PFSK-1 (cell line): ENCODE measurements at regions not wholly inside any gene's neighbourhood (a gene's known extent, or its start where the extent isn't known, plus 50 kb on each side); places are given as distances from the start of the nearest gene placed in this dataset.

Source experiments
- FOXP2 ChIP-seq: optimal IDR thresholded peaks from 2 replicates; pipeline ENCODE3; 2011; ENCODE audit warnings: borderline replicate concordance, control low read depth, inconsistent platforms; ENCODE audit not compliant: insufficient read depth; ENCODE audit errors: extremely low read length, extremely low read depth
- POLR2AphosphoS5 ChIP-seq: IDR thresholded peaks from 2 replicates; pipeline ENCODE4 v1.6.1; 2012; ENCODE audit warnings: low read depth, mild to moderate bottlenecking, control low read depth, low read length, moderate library complexity
- REST ChIP-seq, 2 experiments: IDR thresholded peaks; 2 replicates each; pipeline versions ENCODE4 v1.6.1 to v1.8.0; 2011 to 2012; ENCODE audit warnings: low read depth in 2 of 2, low read length in 2 of 2, control low read depth in 1 of 2, inconsistent platforms in 1 of 2, mild to moderate bottlenecking in 1 of 2, moderate library complexity in 1 of 2; ENCODE audit not compliant: insufficient read depth in 1 of 2
- SIN3A ChIP-seq: IDR thresholded peaks from 2 replicates; pipeline ENCODE4 v1.6.1; 2012; ENCODE audit warnings: mild to moderate bottlenecking, low read length, moderate library complexity, borderline replicate concordance; ENCODE audit not compliant: insufficient read depth
- TAF1 ChIP-seq: IDR thresholded peaks from 2 replicates; pipeline ENCODE4 v1.6.1; 2012; ENCODE audit warnings: low read length, control low read depth, borderline replicate concordance; ENCODE audit not compliant: insufficient read depth

DNA sequence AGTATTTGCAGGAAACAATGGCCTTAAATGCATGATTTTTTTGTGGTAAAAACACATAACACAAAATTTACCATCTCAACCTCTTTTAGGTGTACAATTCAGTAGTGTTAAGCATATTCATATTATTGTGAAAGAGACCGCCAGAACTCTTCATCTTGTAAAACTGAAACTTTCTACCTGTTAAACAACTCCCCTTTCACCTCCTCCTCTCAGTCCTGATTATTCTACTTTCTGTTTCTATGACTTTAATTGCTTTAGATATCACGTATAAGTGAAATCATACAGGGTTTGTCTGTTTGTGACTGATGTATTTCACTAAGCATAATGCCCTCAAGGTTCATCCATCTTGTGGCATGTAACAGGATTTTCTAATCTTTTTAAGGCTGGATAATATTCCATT is 353.4 kb downstream of the ADAMTS20 start:
- TF ChIP-seq TAF1, result no peak
- TF ChIP-seq POLR2AphosphoS5, result no peak
- no peak for TF ChIP-seq SIN3A
- TF ChIP-seq FOXP2, result no peak
- no peak for TF ChIP-seq REST (IDR thresholded peaks at IDR 0.05; ENCODE audit: insufficient read depth in 1 of 2, low read depth in 2 of 2, low read length in 2 of 2)

GRCh38 chr12:43196268-43196907 is 355.6 kb downstream of the ADAMTS20 start:
- TF ChIP-seq REST (IDR thresholded peaks at IDR 0.05; ENCODE audit: insufficient read depth in 1 of 2, low read depth in 2 of 2, low read length in 2 of 2) (no peak), SIN3A (no peak), TAF1 (no peak), FOXP2 (no peak), POLR2AphosphoS5 (no peak)

- no peak for TF ChIP-seq TAF1
- no peak for TF ChIP-seq SIN3A
- no peak for TF ChIP-seq FOXP2
- TF ChIP-seq REST (IDR thresholded peaks at IDR 0.05; ENCODE audit: insufficient read depth in 1 of 2, low read depth in 2 of 2, low read length in 2 of 2), result no peak
- no peak for TF ChIP-seq POLR2AphosphoS5
Measured at GRCh38 chr12:43180242-43180641, 371.8 kb downstream of the ADAMTS20 start.

DNA sequence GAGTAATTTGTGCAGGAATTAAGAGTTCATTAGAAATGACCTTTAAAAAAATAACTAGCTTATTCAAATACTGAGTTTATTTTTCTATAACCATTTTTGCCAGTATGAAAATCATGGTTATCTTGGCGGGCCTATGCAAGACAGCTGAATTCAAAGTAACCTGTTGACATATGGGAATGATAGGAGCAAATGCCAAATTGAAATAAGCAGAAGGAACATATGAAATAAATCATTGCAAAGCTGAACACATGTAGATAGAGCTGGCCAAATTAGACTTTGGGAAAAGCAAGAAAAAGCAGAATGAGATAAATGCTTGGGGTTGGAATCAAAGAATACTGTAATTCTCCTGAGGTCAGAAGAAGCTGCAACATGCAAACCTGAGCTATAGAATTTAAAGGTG is 372.5 kb downstream of the ADAMTS20 start:
- TF ChIP-seq SIN3A (no peak), POLR2AphosphoS5 (no peak), FOXP2 (no peak), REST (IDR thresholded peaks at IDR 0.05; ENCODE audit: insufficient read depth in 1 of 2, low read depth in 2 of 2, low read length in 2 of 2) (no peak), TAF1 (no peak)
